Esophagus squamous epithelium (tissue), 4 donors: ENCODE measurements at regions not wholly inside any gene's neighbourhood (a gene's known extent, or its start where the extent isn't known, plus 50 kb on each side); places are given as distances from the start of the nearest gene placed in this dataset.

Experiments
- POLR2A ChIP-seq, 4 donors: fragments of 450-650 bp; IDR thresholded peaks; one replicate each; pipeline ENCODE4 v1.6.1; 2017; ENCODE audit warnings: antibody characterized with exemption in 4 of 4, mild to moderate bottlenecking in 4 of 4, moderate library complexity in 3 of 4
- TF ChIP-seq, protein P1 (sequence below), 6 experiments: fragments of 450-650 bp in 4 of 6; fragments of 200-600 bp in 2 of 6; sonication (generic) in 2 of 6; IDR thresholded peaks; one replicate each; pipeline ENCODE4 v1.5.1; 2016 to 2019; ENCODE audit warnings: antibody characterized with exemption in 6 of 6, mild to moderate bottlenecking in 4 of 6, moderate library complexity in 4 of 6

DNA sequence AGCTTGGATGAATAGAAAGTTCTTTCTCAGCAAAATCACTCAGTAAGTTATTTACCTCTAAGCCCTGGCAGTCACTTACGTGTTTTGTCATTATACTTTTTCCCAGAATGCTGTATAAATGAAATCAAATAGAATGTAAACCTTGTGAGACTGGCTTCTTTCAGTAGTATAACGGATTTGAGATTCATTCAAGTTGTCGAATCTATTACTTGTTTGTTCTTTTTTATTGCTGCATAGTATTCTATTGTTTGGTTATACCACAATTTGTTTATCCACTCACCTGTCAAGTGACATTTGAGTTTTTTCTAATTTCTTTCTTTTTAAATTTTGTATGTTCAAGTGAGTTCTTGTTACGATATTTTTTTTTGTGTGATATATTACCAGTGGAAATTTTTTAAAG lies 381.6 kb downstream of the EDEM1 start:
- TF ChIP-seq, protein P1, sequence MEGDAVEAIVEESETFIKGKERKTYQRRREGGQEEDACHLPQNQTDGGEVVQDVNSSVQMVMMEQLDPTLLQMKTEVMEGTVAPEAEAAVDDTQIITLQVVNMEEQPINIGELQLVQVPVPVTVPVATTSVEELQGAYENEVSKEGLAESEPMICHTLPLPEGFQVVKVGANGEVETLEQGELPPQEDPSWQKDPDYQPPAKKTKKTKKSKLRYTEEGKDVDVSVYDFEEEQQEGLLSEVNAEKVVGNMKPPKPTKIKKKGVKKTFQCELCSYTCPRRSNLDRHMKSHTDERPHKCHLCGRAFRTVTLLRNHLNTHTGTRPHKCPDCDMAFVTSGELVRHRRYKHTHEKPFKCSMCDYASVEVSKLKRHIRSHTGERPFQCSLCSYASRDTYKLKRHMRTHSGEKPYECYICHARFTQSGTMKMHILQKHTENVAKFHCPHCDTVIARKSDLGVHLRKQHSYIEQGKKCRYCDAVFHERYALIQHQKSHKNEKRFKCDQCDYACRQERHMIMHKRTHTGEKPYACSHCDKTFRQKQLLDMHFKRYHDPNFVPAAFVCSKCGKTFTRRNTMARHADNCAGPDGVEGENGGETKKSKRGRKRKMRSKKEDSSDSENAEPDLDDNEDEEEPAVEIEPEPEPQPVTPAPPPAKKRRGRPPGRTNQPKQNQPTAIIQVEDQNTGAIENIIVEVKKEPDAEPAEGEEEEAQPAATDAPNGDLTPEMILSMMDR (IDR thresholded peaks at IDR 0.05), result no peak
- no peak for TF ChIP-seq POLR2A (IDR thresholded peaks at IDR 0.05)
